NCI-H1417 treated with DMSO at 0.1 percent for 48 hours (cell line): ENCODE measurements at regions not wholly inside any gene's neighbourhood (a gene's known extent, or its start where the extent isn't known, plus 50 kb on each side); places are given as distances from the start of the nearest gene placed in this dataset.

Experiments
- DNase-seq: peaks from one replicate; lab custom pipeline; 2025; lab: John Stamatoyannopoulos, UW

DNA sequence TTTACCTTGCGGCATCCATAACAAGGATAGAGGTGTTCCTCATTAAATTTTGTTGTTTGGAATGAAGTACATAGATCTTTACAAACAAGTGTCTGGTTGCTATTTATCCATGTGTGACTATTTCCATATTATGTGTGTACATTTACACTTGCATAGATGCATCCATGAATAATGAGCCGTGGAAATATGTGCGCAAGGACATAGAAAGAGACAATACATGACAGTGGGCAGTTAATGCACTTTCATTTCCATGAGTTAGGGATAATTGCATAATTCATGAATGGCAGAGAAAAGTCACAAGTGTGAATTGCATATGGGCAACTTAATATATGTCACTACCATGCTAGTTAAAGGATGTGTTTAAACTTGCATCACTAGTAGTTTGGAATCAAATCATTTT lies 338.2 kb upstream of the PITX2 start:
- DNase-seq: no peak

DNA sequence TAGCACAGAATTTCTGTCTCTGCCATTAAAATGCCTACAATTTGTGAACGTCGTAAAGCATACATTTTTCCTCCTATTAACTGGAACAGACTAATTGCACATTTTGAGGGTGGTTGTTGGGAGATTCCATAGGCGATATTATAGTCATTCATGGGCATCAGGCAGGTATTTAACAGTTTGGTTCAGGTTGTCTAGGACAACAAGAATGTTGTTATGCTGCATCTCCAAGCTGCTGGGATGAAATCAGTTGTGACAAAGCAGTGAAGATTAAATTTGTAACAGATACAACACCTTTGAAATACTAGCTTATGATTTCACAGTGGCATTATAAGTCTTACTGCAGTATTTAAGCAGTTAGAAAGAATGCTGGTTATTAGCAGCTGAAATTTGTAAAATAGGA lies 339.7 kb upstream of the PITX2 start:
- no peak for DNase-seq

DNA sequence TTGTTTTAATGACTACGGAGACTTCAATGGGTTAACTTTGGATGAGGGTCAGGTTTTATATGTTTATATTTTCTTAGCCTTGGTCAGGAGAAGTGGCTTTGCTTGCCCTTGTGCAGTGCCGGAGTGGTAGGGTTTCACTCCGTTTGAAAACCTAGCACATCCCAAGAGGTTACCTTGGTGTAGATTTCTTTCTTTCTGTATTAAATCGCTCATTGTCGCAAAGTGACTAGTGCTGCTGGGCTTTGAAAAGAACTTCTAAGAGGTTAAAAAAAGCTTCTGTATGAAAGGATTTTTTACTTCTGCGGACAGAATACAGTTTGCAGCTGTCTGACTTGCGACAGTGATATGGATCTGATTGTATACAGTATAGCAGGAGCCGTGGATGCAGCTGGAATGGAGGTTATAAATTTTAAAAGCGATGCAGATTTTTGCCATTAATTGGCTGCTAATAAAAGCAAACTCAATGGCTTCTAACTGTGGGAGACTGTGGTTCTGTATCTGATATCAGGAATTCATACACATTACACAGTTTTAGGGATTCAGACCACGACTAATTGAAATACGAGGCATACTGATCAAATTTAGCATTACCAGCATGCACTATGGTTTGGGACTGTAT lies 340.9 kb upstream of the PITX2 start:
- DNase-seq: no peak

DNA sequence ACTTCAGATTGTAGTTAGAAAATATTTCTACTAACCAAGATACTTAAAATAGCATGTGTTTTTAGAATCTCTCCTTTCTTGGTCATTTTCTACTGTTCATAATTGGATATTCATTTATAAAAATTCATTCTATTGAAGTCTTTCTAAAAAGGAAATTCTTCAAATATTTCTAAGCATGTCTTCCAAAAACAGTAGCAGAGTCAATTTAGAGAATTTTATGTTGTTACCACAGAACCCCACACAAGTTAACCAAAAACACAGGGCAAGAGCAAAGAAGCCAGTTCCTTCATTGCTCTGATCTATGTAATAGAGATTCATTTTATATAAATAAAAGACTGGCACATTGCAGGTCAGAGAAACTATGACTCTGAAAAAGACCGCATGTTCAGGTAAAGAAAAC lies 345.1 kb upstream of the PITX2 start:
- no peak for DNase-seq

DNA sequence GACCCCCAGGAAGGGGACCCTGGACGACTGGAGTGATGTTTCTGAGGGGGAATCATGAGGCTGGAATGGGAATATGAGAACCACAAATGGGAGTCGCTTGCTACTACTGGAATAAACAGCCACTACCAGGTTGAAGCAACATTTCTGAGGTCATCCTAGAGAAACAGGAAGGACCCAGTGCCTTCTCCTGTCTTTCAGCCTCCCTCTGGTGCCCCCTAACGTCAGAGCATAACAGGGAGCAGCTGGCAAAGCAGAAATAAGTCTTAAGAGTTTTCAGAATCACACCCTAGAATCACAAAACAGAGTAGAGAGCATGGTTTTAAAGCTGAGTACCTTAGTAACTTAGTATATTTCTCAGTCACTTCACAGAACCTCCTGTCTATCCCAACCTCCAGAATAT lies 347.8 kb upstream of the PITX2 start:
- no peak for DNase-seq

DNA sequence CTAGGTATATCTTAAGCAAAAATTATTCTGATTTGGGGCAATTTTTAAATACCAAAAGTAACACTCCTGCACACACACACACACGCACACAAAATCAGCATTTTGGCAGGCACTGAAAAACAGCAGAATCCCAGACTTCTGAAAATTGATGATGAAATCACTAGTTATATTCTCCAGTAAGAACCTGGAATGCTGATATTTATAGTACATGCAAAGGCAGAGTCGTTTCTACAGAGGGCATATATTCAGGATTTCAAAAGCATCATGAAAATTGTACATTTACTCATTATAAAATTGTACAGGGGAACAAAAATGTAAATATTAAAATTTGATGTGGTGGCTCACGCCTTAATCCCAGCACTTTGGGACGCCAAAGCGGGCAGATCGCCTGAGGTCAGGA lies 352.5 kb upstream of the PITX2 start:
- DNase-seq: no peak

DNA sequence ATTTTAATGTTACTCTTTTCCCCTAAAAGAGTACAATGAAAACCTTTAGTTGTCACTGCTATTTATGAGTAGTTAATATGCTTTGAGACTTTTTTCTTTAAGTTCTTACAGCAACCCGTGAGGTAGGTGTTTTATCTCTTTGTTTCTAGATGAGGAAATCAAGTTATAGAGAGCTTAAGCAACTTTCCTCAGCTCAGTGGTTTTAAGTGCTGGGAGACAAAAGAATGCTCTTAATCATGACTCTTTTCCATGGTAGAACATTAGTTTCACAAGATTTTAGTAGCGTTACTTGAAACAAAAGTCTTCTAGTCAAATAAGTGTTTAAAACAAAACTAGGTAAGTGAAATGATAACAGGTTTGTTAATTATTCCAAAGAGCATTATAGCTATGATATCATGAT lies 354.7 kb upstream of the PITX2 start:
- no peak for DNase-seq

DNA sequence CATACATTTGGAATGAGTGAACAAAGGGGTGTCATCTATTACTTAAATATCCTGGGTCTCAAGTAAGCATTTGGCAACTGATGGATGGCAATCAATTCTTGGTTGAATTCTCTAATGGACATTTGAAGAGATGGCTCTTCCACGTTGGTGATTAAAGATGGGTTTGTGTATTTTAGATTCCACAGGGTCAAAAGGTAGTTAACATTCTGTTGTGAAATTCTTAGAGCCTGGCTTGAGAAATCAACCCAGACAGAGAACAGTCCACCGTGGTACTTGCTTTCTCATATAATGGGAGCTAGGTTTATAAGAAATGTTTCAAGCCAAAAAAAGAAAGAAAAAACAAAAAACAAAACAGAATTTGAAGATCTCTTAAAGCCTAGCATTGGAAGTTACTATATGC lies 355.9 kb upstream of the PITX2 start:
- no peak for DNase-seq

DNA sequence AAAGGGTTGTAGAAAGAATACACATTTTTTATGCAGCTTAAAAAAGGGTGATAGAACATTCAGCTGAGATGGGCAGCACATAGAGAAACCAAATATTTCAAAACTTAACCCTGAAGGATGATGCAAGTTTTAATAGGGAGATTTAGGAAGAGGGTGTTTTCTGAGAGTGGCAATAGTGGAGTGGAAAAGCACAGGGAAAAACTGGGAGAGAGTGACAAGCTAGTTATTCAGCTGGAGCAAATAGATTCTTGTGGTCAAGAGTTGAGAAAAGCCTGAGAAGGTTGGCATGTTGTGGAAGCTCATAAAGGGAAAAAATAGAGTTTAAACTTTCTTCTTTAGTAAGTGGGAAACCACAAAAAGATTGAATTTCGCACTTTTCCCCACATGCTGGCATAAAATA lies 359.6 kb upstream of the PITX2 start:
- no peak for DNase-seq

DNA sequence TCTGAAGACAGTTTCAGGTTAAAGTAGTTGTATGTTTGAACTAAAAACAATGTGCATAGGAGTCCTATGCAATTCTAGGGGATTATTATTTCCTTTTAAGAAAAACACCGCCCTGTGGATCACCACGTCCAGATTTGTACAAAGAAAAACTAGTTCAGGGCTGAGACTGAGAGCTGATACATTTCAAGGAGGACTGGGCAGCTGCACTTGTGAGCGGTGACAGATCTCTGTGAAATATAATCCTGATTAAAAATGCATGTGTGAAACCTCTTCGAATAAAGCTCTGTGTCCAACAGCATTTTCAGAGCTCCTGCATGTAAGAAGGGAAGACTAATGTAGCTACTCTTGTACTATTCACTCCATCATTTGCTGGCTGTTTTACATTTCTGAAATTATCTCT lies 365.8 kb upstream of the PITX2 start:
- DNase-seq: no peak

DNA sequence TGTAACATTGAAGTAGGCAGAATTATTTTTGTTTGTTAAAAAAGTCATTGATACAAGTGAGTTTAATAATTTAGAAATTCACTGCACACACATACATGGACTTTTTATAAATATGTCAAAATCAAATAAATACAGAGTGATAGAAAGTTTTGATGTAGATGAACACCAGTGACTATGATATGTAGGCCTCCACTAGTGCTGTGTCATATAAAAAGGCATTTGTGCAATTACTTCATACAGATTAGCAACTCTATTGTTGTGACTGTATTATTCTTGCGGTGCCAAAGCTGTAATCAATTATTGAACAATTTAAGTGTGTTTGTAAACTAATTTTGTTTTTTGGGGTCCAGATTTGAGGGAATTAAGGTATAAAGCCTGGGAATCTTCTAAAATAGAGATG lies 366.2 kb upstream of the PITX2 start:
- no peak for DNase-seq

DNA sequence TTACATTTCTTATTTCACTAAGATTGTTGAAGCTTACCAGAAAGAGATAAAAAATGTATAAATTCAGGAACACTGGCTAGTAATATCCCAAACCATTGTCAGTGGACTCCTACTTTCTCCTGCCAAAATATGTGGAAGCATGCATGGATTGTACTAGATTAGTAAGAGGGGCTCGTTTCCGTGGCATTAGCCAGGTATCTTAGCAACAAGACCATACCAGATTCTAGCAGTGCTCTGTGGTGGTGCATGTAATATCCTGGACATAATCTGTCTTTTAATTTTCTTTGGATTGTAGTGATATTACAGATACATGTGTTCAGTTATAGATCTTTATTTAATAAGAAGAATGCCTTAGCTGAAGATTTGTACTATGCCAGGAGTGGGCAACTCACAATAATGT lies 371.9 kb upstream of the PITX2 start:
- no peak for DNase-seq

DNA sequence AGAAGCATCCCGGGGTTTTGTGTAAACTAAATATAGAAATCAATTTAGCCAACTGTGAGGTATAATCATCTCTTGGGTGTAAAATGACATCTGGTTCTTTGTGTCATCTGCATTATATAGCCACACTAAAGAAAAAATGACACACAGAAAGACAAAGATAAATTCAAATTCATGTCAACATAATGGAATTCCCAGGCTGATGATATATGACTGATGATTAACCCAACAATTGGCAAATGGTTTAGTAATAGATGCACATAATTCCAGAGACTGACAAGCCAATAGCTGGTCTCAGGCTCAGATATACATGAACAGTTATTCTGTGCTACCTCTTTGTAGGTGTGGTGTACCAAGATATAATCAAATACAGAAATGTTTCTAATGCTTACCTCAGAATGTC lies 375.4 kb upstream of the PITX2 start:
- DNase-seq: peak; percentile 29

DNA sequence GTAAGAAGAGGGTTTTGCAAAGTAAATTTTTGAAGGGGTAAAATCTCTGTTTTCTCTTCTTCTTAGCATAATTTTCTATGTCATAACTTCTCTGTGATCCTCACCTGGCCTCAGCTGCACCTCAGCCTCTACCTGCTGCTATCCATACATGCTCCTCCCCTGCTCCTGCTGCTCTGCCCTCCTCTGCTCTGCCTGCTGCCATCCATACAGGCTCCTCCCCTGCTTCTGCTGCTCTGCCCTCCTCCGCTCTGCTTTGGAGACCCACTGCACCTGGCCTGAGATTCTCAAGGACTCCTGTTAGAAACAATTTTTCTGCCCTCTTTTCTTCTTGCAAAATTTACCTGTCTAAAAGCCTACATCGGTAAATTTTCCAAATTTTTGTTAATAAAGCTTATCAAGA lies 388.6 kb upstream of the PITX2 start:
- no peak for DNase-seq

DNA sequence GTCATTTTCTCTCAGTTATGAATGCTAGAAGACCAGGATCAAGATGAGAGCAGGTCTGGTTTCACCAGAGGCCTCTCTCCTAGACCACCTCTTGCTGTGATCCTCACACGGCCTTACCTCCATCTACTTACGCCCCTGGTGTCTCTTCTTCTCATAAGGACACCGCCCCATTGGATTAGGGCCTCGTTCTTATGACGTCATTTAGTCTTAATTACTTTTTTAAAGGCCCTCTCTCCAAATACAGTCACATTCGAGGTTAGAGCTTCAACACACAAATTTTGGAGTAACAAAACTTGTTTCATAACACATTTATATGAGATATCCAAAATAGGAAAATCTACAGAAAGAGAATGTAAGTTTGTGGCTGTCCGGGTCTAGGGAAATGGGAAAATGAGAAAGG lies 391.0 kb upstream of the PITX2 start:
- no peak for DNase-seq

DNA sequence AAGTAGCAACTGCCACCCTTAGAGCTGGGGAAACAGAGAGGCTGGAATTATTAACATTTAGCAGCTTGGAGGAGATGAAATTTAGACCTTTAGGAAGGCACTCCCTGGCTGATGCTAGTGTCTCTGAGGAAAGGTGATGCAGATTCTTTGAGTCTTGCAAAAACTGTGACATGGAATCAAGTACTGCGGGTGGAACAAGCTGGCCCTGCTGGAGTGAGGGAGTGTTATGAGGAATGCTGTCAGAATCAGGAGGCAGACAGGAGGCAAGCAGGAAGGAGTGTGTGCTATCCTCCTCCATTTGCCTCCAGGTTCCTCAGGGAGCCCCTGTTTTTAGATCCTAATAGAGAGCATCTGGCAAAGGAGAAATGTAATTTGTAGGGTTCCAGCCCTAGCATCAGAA lies 391.7 kb upstream of the PITX2 start:
- DNase-seq: no peak

DNA sequence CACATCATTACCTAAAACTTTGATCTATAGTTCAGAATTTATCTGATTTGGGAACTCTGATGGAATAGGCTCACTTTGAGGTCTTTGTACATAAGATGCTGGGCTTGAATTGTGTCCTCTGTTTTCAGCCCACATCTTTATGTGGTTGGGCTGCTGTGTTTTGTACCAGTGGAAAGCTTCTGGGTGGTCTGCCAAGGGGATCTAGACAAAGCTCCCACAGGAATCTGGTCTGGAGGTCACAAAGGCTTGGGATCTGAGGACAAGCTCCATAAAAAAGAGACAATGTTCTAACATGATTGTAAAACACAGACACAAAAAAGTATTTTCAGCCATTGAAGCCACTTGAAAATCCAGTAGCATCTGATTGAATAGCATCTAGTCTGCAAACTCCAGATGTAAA lies 393.5 kb upstream of the PITX2 start:
- no peak for DNase-seq

DNA sequence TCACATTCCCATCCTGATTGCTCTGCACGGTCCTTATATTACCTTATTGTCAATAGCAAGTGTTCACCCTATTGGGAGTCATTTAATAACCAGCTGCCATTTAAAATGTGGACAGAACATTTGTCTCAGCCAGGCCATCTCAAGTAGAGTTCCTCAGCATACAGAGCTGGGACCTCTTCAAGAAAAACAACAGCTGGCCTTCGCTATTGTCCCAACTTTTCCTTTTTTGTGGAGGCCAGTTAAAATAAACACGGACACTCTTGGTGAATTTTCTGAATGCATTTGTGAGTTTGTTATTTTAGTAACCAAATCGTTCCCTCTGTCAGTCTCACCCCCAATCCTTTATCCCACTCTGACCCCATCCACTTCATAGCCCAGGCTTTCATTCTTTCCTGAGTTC lies 395.3 kb upstream of the PITX2 start:
- DNase-seq: no peak

DNA sequence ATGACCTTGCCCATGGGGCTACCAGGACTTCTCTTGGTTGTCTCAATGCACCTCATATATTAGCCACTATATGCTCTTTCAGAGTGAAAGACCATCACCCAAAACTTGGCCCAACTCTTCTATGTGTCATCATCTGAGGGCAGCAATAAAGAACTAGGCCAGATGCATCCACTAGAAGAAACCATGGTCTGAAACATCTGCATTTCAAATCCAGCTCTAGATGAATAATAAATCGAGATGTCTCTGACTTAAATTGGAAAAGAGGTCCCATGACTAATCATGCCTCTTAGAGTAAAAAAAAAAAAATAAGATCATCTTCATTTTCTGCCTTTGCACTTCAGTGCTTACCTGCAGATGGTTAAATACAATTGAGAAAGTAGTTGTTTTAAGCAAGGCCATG lies 397.6 kb upstream of the PITX2 start:
- DNase-seq: no peak

DNA sequence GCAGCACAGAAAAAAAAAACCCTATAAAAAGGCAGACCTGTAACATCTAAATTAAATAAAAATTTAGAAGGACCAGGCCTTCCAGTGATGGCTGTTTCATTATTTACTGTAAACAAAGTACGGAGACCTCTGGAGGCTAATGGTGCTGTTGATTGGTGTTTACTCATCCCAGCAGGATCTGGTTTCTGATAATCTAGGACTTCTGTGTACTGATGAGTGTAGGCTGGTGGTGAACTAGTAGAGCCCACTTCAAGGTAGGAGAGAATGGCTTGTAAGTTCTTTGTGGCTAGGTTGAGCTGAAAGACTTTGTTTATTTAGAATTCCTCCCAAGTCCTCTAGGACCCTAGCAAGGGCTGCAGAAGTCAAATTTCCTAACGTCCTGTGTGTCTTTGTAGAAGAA lies 398.1 kb upstream of the PITX2 start:
- no peak for DNase-seq

DNA sequence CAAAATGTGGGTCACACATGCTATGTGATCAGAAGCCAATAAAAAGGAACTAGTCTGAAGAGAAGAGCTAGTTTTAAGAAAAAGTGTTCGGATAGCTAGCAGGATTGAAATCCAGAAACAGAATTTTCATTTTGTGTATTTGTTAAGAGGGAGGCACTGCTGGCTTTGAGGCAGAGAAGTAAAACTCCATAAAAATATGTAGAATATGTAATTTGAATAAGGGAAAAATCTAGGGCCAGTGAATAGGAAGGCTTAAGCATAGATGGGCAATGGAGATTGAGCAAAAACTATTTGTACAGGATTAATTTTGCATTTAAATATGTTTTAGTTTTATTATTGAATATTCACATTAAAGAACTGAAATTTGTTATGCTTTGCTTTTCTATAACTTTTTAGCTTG lies 399.9 kb upstream of the PITX2 start:
- no peak for DNase-seq

DNA sequence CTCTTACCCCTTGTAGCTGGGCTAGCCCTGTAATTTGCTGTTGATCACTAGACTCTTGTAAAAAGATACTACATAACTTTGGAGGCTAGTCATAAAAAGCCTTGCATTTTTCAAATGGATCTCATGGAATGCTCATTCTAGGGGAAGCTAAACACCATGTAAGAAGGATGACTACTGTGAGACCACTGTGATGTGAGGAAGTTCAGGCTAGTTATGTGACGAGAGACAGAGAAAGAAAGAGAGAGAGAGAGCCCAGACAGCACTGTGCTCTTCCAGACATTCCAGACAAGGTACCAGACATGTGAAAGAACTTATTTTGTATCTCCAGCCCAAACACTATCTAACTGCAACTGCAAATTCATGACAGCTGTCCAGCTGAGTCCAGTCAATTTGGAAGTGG lies 404.6 kb upstream of the PITX2 start:
- DNase-seq: no peak

DNA sequence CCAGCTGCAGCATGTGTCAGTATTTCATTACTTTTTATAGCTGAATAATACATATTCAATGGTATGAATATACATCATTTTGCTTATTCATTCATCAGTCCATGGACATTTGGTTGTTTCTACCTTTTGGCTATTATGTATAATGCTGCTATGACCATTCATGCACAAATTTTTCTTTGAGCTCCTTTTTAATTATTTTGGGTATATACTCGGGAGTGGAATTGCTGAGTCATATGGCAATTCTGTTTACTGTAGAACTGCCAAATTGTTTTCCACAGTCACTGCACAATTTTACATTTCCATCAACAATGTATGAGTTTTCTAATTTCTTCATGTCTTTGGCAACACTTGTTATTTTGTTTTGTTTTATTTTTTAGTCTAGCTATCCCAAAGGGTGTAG lies 405.9 kb upstream of the PITX2 start:
- no peak for DNase-seq

DNA sequence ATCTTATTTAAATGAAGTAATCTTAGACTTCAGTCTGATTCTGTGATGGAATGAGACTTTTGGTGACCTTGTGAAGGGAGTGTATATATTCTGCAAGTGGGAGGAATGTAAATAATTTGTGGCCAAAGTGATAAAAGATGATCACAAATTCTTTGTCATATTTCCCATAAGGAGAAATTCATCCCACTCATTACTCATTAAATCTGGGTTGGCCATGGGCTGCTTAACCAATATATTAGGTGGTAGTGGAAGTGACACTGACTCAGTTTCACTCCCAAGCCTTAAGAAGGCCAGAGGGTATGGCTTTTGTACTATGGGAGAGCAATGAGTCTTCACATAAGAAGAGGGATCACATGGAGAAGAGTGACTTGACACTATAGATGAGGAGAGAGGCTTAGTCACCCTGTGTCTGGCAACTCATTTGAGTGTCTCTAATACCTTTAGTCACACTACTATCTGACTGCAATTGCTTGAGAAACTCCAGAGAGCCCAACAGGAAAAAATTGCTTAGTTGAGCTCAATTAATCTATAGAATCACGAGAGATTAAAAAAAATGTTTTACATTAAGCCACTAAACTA lies 408.2 kb upstream of the PITX2 start:
- no peak for DNase-seq

DNA sequence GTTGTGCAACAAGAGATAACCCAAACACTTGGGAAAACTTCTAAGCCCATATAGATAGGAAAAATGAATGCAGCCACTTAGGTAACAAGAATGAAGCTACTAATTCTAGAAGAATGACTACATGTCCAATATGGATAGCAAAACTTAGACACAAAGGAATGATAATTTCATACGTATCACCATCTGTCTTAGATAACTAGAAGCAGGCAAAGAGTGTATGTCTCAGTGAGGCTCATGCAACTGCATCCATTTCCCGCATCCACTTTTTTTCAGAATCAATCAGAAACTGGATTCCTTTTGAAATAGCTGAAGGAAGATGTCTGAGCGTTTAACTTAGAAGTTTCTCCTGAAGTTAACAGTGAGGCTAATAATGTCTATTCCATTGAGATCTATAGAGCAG lies 408.7 kb upstream of the PITX2 start:
- DNase-seq: no peak
